NCI-H187 treated with DMSO at 0.1 percent for 48 hours (cell line): ENCODE measurements at regions not wholly inside any gene's neighbourhood (a gene's known extent, or its start where the extent isn't known, plus 50 kb on each side); places are given as distances from the start of the nearest gene placed in this dataset.
"Not testable (repeated sequence)": the region's sequence is repeated elsewhere in the genome, so short reads cannot be mapped to it uniquely, and the experiment has no call there.

Experiments
- DNase-seq: peaks from one replicate; lab custom pipeline; 2025; lab: John Stamatoyannopoulos, UW

DNA sequence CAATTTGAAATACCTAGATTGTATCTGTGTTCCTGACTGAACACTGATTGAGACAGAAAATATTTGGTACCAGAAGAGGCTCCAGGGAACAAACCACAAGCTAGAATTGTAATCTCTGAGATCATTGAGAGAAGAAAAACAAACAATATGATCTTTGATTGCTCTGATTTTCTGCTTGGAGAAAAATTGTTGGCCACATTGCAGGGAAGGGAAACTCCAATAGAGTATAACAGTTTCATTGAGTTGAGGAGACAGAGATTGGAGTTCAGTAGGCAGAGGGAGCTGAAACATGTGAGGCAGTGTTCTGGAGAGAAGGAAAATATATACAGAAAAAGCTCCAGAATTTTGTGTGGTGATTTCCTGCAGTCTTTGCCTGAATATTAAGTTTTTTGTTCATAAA, 158.2 kb downstream of the C4orf33 start:
- DNase-seq = no peak

DNA sequence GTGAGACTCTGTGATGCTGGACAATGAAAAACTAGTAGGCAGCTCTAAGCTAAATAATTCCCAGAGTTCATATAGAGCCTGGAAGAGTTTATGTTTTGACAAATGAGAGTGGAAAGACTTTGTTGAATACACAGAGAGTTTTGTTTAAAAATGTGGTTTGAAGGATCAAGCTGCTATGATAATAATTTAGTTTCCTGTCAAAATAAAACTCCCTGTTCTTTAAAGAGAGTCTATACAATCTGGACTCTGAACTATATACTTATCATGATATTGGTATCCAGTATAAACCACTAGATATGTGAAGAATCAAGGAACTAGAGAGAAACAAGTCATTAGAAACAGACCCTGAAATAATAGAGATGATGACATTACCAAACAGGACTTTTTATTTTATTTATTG, 158.6 kb downstream of the C4orf33 start:
- no peak for DNase-seq

DNA sequence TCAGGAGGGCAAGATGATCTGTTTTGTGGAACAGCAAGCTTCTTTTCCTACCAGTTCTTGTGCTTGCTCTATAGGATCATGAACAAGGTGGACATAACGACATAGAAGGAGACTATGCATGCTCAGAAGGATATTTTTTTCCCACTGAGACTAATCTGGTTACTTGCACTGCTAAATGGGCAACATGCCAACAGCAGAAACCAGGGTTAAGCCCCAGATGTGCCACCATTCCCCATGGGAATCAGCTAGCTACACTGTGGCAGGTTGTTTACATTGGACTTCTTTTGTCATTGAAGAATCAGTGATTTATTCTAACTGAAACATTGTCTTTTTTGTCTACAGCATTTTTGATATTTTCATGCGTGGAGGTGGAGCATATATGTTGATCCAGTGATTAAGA, 165.6 kb downstream of the C4orf33 start:
- no peak for DNase-seq

DNA sequence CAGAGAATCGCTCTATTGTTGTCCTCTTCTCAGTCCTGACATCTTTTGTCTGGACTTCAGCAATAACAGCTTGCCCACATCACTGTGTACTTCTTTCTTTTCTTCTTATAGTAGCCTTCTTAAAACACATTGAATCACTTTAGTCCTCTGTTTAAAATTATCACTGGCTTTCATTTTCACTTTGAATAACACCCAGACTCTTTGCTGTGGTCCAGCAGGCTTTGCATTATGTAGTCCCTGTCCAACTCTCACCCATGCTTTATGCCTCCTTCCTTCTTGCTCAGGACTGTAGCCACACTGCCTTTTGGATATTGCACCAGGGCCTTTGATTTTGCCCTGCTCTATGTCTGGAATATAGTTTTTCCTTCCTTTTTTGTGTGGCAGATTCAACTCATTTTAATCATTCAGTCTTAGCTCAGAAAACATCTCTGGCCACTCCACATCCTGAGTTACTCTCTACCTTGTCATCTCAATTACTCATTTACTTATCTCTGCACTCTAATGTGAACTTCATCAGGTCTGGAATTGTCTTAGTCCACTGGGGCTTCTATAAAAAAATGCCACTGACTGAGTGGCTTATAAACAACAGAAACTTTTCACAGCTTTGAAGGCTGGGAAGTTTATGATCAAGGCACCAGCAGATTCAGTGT, 168.2 kb downstream of the C4orf33 start:
- no peak for DNase-seq

DNA sequence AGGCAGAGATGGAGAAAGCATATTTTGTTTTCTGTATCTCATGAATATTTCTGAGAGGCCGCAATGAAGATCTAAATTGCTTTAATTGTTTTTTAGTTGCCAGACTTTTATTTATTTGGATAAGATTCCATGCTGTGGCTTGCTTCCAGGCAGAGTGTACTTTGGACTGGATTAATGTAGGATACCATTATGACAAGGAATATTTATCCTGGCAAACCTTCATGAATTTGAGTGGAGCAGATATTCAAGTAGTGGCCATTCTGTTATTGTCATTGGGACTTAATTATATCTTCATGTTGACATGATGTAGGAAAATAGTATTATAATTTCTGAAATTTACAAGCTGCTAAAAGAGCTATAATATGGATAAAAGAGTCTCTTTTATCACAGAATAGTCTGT, 182.9 kb downstream of the C4orf33 start:
- DNase-seq = no peak

DNA sequence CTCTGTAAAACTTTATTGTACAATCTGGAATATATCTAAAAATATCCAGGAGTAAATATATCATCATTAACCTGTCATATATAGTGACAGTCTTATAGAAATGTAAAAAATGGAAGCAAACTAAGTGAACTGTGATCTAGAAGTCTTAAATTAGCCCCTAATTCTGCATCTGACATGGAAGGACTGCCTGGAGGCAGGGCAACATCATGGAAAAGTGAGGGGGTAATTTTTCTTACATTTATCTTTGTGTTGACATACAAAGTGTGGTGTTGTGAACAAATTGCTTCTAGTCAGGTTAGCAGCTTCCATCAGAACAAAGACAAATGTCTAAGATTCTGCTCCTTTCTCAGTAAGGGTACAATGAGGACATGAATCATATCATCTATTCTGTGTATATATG, 186.3 kb downstream of the C4orf33 start:
- DNase-seq = no peak

DNA sequence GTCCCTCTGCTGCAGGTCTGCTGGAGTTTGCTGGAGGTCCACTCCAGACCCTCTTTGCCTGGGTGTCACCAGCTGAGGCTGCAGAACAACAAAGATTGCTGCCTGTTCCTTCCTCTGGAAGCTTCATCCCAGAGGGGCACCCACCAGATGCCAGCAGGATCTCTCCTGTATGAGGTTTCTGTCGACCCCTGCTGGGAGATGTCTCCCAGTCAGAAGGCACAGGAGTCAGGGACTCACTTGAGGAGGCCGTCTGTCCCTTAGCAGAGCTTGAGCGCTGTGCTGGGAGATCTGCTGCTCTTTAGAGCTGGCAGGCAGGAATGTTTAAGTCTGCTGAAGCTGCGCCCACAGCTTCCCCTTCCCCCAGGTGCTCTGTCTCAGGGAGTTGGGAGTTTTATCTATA, 196.2 kb downstream of the C4orf33 start:
- not testable (repeated sequence) for DNase-seq

DNA sequence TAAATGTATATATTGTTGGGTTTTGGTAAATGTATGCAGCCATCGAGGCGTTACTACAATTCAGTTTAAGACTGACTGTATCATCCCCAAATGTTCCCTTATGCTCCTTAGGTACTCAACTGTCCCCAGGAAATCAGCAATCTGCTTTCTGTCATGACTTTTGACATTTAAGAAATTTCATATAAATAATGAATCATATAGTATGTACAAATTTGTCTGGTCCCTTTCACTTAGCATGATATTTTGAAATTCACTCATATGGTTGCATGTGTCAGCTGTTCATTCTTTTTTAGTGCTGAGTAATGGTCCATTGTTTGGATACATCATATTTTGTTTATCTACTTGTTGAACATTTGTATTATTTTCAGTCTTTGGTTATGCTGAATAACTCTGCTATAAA, 218.8 kb downstream of the C4orf33 start:
- DNase-seq = no peak

DNA sequence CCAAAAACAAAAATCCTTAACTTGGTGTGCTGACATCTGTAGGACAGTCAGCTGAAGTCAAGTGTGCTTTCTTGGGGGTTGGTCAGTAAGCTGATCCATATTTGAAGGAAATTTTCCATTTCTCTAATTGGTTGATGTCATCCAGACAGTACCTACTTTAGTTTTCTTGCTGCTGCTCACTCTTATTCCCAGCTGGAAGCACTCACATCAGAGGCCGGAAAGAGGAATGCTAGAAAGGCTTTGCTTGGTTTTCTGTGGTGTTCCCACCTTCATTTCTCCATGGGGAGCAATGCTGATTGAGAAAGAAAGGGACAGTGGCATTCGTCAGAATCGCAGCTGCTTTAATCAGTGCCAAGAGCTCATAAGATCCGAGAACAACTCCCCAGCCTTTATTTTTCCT, 227.0 kb downstream of the C4orf33 start:
- DNase-seq = no peak

DNA sequence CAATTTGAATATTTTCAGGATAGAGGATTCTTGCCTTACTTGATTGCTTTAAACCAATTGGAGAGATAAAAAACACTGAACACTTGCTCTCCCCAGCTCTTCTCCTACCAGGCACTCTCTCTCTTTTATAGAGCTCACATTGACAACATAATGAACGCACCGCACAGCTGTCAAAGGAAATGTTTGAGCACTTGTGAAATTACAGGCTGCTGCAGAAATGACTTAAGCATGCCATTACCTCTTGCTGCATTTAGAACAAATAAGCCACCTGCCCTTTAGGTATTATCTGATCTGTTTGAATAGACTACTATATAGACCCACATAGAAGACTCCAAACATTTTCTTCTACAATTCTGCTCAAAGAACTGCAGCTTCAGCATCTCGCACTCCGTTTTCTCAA, 227.7 kb downstream of the C4orf33 start:
- DNase-seq = peak; percentile 40

DNA sequence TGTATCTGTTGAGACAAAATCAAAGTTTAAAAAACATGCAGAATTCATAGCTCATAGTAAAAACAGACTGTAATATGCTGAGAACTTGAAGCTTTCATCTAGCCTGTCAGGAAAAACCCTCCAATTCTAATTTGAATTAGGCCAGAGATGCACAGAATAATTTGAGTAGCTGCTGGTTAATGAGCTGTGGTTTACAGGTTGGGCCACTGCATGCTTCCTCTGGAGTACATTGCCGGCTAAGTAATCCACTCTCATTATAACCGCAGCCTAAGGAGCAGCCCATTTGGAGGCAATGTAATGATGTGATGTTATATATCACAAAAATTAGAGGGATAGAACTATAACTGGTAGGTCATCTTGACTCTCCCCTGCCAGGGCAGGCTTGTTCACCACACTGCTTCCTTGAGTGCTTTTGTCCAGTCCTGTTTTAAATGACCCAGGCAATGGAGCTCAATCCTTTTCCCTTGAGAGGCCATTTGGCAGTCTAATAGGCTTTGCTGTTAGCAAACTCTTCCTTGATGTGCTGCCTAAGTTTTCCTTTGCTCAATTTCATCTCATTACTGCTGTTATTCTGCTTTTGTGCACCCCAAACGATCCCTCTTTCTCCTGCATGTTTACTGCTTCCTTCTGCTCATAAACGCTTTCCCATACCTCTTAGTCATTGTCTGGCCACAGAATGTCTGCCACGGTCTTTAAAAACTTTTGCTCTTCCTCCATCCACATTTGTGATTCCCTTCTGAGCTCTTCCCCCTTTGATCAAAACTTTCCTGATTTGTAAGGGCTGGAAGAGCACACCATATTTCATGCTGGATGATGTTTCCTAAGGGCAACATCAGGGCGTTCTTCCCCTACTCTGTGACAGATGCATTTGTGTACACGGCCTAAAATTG, 230.9 kb downstream of the C4orf33 start:
- DNase-seq = peak; percentile 29

DNA sequence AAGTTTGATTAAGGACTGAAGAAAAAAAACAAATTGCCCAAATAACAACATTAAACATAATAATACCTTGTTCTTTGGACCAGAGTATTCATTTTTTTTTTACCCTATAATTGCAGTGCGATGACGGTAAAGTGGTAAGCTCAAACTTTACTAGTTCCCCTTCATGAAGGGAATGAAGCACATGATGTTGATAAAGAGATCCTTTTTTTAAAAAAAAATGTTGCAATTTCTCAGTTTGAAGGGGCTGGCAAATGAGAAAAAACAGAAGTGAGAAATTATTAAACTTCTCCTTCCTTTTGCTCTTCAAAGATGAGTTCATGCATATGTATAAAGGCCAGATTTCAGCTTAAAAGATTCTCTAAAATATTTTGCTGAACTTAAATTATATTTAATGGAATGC, 231.7 kb downstream of the C4orf33 start:
- no peak for DNase-seq

DNA sequence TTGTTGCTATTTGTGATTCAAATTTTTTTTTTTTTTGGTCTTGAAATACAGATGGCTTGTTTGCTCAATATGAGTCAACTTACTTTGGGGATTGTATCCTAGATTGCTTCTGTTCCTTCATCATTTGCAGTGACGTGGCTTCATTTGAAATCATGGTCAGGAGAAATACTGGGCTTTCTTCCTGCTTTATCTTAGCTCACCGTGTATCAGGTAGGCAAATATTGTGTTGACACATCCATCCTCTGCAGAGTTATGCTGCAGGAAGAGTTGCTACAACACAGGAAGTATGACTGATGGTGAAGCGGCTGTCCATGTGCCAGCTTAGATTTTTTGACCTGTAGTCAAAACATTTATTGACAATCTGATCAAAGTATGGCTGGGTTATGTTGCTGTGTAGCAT, 232.2 kb downstream of the C4orf33 start:
- no peak for DNase-seq

DNA sequence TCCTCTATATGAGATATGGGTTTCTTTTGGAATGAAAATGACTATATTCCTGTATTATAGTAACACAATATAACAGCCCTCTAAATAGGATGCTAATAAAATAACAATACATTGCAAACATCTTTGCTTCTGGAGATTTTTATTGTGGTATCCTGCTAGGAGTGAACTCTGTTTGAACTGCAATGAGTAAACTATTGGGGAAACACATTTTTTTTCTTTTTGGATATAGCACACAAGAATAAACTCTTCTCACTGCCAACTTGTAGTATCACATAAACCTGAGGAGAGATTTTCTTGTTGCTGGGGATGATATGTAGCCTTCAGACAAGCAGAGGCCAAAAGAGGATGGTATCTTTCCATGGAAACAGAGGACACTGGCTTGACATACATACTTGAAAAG, 238.2 kb downstream of the C4orf33 start:
- DNase-seq = no peak

DNA sequence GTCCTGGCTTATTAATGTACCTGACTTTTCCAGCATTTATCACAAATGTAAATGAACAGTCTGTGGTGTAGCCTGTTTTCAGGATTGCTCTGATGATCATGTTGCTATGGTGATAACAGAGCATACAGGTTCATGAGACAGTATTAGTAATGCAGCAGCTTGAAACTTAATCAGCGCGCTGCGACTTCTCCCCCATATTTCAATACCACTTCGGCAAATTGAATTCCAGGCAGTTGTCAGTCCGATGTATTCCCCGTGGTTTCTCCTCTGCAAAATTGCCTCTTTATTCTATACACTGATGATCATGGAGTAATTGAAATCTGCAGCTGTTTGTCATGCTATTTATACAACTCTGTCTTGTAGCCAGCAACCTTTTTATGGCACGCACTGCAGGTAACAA, 239.3 kb downstream of the C4orf33 start:
- DNase-seq = no peak

DNA sequence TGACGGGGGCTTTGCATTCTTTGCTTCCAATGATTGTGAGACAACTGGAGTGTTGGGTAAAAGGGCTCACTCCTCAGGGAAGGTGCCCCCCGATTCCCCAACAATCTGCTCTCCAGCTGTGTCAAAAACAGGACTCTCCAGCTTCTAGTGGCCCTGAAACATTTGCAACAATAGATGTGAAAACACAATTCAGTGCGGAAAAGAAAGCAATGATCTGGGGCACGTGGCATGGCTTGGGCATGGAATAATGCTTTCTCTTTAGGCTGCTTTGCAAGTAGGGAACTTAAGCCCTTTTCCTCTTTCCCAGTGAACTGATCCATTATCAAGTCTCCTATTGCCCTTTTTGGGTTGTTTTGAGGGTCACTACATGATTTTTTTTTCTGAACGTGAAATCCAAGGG, 239.9 kb downstream of the C4orf33 start:
- DNase-seq = no peak

DNA sequence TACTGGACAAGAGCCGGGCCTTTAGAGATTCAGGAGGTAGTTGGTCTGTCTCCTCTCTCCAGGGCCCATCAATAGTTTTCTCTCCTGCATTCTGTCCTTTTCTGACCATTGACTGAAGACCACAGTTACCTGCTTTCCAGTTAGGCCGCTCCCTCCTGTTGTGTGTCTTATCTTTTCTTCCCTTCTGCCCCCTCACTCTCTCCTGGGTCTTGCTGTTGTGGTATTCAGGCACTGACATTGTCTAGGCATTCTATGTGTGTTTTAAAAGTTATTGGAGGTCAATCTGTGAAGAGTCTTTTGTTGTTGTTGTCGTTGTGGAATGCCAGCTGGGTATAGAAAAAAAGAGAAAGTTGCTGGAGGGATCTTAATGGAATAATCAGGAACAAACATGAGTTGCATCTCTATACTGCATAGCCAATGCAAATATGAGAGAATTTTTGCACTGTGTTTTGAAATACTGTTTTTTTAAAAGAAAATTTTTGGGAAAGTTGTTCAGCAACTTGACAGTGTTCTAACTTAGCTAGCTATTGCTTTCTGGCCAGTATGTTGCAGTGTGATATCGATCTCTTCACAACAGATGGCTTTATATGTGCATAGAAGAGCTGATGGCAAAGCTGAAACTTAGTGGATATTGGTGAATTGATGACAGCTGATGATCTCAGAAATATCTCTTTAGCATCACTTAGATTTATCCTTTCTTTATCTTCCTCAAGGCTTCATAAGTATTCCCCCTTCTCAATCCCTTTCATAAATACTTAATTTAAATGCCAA, 240.7 kb downstream of the C4orf33 start:
- no peak for DNase-seq

DNA sequence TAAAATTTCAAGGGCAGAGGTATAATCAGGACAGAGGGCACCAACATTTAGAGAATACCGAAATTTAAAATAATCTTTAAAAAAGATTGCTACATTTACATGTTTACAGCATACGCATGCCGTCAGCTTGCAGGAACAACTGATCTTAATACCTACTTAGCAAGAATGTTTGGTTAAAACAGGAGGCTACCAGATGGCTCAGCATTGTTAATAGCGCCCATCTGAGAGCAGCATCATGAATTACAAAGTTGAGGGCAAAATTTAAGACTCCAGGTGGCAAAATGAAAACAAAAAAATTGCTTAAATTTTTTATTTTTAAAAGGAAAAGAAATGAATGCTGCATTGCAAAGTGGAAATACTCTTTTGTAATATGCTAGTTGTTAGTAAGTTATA, 241.3 kb downstream of the C4orf33 start:
- DNase-seq = no peak

DNA sequence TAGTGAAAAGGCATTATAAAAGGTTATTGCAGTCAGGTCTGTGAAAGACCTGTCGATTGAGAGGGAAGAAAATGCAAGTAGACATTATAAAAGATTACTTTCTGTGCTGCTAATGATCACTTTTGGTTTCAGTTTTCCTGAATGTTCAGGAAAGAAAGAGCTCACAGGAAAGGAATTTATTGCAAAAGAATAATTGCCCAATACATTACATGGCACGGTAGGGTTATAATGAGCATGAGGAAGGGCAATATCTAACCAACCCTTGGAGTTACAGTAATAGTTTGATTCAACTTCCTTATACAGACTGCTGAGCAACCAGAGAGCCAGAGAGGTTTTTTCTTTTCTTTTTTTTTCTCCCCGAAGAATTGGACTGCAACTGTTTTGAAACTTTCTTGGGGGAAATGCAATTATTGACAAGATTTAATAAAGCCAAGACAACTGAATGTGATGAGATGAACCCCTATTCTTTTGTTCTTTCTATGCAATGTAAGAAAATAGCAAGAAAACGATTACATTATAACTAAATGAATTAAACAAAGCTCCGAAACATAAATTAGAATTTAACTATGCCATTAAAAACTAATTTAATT, 247.0 kb downstream of the C4orf33 start:
- DNase-seq = no peak

DNA sequence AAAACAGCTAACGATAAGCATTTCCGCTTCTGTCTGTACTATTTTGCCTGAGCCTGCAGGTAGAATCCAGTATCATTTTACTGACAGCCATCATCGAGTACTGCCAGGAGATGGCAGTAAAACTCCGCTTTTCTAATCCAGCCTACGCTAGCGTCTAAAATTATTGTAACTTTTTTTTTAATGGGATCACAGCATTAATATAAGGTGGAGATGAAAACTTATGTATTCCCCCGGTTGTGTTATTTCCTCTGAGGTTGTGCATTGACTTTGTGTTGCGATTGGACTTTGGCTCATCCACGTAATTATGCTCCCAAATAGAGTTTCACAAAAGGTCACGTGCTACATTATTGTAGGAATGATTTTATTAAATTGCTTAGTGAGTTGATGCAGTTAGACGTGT, 248.1 kb downstream of the C4orf33 start:
- no peak for DNase-seq

DNA sequence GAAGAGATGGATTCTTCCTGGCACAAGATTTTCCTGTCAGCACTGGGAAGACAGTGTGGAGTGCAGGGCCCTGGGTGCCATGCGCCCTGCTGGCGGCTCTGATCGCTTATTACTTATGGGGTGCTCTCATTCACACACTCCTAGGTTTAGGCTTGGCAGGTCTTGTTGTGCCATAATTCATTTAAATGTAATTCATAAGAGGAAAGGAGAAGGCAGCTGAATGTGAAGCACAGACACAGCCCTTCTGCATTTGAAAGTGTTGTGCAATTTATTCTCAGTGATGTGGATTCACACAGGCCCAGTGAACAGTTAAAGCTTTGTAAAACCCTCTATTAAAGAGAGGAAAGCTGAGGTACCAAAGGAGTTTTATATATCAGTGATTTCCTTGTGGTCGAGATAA, 249.7 kb downstream of the C4orf33 start:
- DNase-seq = no peak

DNA sequence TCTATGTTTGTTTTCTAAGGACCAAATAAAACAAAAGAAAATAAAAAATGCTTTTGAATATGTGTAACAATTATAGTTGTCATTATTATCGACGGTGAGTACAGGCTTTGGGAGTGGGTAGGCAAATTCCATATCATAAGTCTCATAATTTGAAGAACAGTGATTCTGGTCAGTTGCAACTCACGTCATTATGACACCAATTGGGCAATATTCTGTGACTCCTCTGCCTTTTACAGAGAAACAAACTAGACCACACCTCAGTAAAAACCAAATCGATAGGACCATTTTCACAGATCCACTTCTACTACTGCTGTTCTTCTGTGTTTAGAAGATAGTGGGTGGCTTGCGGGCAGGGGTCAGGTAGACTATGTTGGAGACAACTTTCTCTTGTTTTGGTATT, 250.1 kb downstream of the C4orf33 start:
- DNase-seq = no peak

DNA sequence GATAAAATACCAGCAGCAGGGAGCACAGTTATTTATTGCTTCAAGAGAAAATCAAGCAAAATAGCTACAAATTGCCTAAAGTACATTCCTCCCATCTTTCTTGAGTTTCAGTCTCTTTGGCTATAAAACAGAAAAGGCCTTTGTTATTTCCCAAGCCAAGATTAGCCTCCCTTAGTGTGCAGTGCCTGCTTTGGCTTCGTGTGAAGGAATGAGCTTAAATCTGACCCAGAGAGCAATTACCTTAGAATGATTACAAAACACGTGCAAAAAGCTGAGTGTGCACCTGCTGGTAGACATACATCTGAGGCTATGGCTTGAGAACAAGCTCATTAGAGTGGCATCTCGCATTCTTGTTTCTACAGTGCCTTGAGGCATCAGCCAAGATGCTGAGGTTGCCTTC, 250.8 kb downstream of the C4orf33 start:
- no peak for DNase-seq
